ENCODE measurements at regions not wholly inside any gene's neighbourhood (a gene's known extent, or its start where the extent isn't known, plus 50 kb on each side); places are given as distances from the start of the nearest gene placed in this dataset.

DNA sequence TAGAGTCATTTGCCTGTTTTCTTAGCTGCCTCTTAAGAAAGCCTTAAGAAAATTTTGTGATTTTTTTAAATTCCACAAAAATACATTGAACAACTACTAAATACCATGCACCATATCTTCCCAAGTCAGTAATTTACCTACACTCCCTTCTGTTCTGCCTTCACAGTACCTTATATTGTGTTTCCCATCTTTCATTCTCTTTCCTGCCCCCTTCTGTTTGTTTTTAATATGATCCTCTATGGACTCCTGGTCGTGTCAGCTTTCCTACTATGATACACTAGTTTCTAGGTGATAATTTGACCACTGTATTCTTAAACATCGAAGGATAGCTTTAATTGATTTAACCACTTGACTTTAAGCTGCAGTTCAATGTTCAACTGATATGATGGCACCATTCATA, 297.7 kb upstream of the HAND2 start:
- no peak overlapping the region for H3K4me3 ChIP-seq (ENCODE audit: low read depth, low read length)
- no peaks in the 10 kb centered on the region for H3K27me3 ChIP-seq (ENCODE audit: control insufficient read depth, insufficient read depth, low read length)
- DNase-seq (ENCODE audit: low read depth) (no peak), FAIRE-seq (no peak)
- TF ChIP-seq, protein P1, sequence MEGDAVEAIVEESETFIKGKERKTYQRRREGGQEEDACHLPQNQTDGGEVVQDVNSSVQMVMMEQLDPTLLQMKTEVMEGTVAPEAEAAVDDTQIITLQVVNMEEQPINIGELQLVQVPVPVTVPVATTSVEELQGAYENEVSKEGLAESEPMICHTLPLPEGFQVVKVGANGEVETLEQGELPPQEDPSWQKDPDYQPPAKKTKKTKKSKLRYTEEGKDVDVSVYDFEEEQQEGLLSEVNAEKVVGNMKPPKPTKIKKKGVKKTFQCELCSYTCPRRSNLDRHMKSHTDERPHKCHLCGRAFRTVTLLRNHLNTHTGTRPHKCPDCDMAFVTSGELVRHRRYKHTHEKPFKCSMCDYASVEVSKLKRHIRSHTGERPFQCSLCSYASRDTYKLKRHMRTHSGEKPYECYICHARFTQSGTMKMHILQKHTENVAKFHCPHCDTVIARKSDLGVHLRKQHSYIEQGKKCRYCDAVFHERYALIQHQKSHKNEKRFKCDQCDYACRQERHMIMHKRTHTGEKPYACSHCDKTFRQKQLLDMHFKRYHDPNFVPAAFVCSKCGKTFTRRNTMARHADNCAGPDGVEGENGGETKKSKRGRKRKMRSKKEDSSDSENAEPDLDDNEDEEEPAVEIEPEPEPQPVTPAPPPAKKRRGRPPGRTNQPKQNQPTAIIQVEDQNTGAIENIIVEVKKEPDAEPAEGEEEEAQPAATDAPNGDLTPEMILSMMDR (IDR thresholded peaks at IDR 0.05; ENCODE audit: insufficient read depth, low read length, severe bottlenecking): no peak
- no peaks in the 10 kb centered on the region for H3K36me3 ChIP-seq (ENCODE audit: control insufficient read depth, insufficient read depth, low read length)

DNA sequence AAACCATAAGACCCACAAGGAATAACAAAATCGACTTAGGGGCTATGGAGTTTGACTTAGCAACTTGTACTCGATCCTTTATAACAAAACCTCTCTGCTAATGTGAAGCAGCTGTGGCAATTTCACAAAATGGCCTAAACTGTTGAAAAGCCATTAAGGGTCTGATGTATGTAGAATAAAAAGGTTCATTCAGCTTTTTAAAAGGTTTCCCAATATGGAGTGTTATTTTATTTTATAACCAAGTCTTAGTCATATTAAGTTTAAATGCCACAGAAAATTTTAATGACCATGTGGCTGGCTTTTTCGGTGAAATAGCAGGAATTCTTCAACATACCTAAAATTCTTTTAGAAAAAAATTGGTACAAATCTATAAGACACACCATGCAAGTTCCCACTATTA, 291.8 kb upstream of the HAND2 start:
- no peak for FAIRE-seq
- Histone ChIP-seq H3K36me3 (ENCODE audit: control insufficient read depth, insufficient read depth, low read length) (no peaks in the 10 kb centered on the region), H3K27me3 (ENCODE audit: control insufficient read depth, insufficient read depth, low read length) (no peaks in the 10 kb centered on the region), H3K4me3 (ENCODE audit: low read depth, low read length) (no peak overlapping the region)
- no peak for DNase-seq (ENCODE audit: low read depth)
- TF ChIP-seq, protein P1 (IDR thresholded peaks at IDR 0.05; ENCODE audit: insufficient read depth, low read length, severe bottlenecking): no peak

DNA sequence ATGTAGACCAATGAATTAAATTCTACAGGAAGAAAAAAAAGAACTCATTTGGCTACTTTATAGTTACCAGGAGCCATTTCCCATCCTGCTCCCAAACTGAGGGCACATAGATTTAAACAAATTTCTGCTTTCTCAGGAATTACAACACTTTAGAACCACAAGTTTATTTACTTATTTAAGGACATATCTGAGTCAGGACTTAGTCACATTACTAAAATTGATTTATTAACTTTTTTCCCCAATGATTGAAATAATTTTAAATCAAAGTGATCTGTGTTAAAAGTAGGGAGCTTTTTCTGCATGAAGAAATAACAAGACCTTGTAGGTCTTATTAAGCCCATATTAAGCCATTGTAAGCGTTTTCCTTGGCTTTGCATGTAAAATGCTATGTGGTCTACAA, 291.0 kb upstream of the HAND2 start:
- no peaks in the 10 kb centered on the region for H3K36me3 ChIP-seq (ENCODE audit: control insufficient read depth, insufficient read depth, low read length)
- no peaks in the 10 kb centered on the region for H3K27me3 ChIP-seq (ENCODE audit: control insufficient read depth, insufficient read depth, low read length)
- H3K4me3 ChIP-seq (ENCODE audit: low read depth, low read length): no peak overlapping the region
- TF ChIP-seq, protein P1 (IDR thresholded peaks at IDR 0.05; ENCODE audit: insufficient read depth, low read length, severe bottlenecking): no peak
- DNase-seq (ENCODE audit: low read depth) (no peak), FAIRE-seq (no peak)

DNA sequence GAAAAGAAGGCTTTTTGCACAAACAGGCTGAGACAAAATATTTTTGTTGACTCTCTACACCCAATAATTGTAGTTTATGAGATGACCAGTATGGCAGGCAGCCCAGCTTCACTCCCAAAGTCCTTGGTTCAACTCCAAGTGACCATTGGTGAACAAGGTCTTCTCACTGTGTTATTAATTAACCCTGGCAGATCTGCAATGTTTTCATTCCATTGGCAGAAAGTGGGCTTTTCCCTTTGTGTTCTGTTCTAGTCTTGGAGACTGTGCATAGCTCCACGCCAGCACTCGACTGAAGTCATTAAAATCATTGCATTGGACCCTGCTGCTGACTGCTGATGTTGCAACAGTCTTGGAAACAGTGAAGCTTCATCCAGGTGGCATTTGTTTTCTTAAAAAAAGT, 277.3 kb upstream of the HAND2 start:
- TF ChIP-seq, protein P1 (IDR thresholded peaks at IDR 0.05; ENCODE audit: insufficient read depth, low read length, severe bottlenecking): no peak
- H3K4me3 ChIP-seq (ENCODE audit: low read depth, low read length): no peak overlapping the region
- DNase-seq (ENCODE audit: low read depth) (no peak), FAIRE-seq (no peak)
- no peaks in the 10 kb centered on the region for H3K27me3 ChIP-seq (ENCODE audit: control insufficient read depth, insufficient read depth, low read length)
- H3K36me3 ChIP-seq (ENCODE audit: control insufficient read depth, insufficient read depth, low read length): no peaks in the 10 kb centered on the region

DNA sequence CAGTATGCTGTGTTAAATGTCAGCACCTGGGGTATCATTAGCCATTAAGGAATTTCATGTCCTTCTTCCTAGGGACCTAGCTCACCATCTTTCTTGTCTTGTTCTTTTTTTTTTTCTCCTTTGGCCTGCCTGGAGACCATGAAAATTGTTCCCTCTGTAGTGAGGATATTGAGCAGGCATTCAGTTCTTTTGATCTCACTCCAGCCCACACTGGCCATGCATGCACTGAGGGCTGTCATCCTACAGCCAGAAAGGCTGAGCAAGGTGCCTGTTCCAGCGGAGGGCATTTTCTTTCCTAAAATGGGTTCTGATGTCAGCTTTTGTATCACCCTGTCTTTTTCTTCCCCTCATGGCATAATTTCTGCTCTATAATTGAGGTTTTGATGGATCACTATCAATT, 275.9 kb upstream of the HAND2 start:
- Histone ChIP-seq H3K4me3 (ENCODE audit: low read depth, low read length) (no peak overlapping the region), H3K36me3 (ENCODE audit: control insufficient read depth, insufficient read depth, low read length) (no peaks in the 10 kb centered on the region), H3K27me3 (ENCODE audit: control insufficient read depth, insufficient read depth, low read length) (no peaks in the 10 kb centered on the region)
- FAIRE-seq (no peak), DNase-seq (ENCODE audit: low read depth) (no peak)
- TF ChIP-seq, protein P1 (IDR thresholded peaks at IDR 0.05; ENCODE audit: insufficient read depth, low read length, severe bottlenecking): no peak

DNA sequence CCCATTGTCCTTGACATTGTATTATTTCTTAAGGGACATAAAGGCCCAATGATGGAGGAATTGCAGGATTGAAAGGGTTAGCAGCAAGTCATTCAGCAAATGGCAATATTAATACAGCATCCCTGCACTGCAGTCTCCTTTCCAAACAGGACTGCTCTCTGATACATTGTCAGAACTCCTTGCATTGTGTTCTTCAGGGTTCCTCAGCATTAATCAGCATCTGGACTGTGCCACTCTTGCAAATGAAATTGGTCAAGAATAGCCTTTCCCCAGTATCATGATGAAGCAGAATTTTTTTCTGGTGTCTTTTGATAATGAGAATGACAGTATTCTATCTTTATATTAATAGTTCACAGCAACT, 272.6 kb upstream of the HAND2 start:
- DNase-seq (ENCODE audit: low read depth) (no peak), FAIRE-seq (no peak)
- Histone ChIP-seq H3K27me3 (ENCODE audit: control insufficient read depth, insufficient read depth, low read length) (no peaks in the 10 kb centered on the region), H3K4me3 (ENCODE audit: low read depth, low read length) (no peak overlapping the region), H3K36me3 (ENCODE audit: control insufficient read depth, insufficient read depth, low read length) (no peaks in the 10 kb centered on the region)
- TF ChIP-seq, protein P1 (IDR thresholded peaks at IDR 0.05; ENCODE audit: insufficient read depth, low read length, severe bottlenecking): no peak

All from bronchial epithelial cell (primary cell).